GM21825 (cell line): ENCODE measurements at regions not wholly inside any gene's neighbourhood (a gene's known extent, or its start where the extent isn't known, plus 50 kb on each side); places are given as distances from the start of the nearest gene placed in this dataset.
A peak's percentile ranks its signal among the peaks of the same experiment; 100 is the strongest.

Experiments used
- ATAC-seq: cut with Tn5 transposase; IDR thresholded peaks from one replicate; pipeline ENCODE4 v1.9.1; 2021; ENCODE audit warnings: mild to moderate bottlenecking, moderate library complexity; ENCODE audit not compliant: unreplicated experiment

DNA sequence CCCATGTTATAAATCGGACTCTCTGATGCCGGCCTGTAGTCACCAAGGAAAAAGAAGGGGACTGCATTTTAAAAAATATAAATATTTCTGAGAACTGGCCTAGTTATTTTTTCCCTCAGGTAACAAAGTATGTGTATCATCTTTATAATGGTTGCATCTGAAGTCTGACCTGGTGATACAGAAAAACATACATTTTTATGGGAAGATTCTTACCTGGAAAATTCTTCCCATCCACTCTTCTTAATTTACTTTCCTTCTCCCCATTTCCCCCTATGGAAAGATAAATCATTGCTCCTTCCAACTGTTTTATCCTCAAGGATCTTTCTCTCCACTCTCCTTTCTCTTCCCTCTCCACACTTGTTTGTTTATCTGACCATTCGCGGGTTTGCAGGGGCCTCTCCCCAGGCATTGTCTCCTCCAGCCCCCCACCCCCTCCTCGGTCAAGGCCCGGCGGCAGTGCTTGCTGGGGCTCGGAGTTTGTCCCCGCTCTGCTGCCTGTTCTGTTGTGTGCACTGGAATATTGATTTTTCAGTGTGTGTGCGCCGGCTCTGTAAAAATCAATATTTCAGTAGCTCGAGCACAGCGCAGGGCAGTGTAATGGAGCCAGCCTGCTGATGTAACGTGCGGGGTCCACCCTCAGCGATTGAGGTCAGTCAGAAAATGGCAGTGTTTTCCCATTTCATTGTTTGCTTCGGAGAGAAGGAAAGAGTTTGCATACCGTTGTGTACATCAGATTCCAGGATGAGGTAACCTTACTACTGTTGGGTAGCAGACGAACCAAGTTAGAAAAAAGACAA is 199.5 kb upstream of the NFE2L3 start:
- no peak for ATAC-seq

GRCh38 chr7:25953859-25954258 is 198.1 kb upstream of the NFE2L3 start:
- no peak for ATAC-seq

DNA sequence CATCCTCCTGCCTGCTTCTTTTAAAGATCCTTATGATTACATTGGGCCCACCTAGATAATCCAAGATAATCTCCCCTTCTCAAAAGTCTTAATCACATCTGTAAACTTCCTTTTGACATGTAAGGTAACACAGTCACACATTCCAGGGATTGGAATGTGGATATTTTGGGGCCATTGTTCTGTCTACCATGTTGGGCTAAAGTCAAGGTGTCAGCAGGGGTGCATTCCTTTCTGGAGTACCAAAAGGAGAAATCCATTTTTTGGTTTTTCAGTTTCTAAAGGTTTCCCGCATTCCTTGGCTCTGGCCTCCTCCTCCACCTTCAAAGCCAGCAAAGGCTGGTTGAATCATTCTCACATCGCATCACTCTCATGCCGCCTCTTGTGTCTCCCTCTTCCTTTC is 197.6 kb upstream of the NFE2L3 start:
- no peak for ATAC-seq

DNA sequence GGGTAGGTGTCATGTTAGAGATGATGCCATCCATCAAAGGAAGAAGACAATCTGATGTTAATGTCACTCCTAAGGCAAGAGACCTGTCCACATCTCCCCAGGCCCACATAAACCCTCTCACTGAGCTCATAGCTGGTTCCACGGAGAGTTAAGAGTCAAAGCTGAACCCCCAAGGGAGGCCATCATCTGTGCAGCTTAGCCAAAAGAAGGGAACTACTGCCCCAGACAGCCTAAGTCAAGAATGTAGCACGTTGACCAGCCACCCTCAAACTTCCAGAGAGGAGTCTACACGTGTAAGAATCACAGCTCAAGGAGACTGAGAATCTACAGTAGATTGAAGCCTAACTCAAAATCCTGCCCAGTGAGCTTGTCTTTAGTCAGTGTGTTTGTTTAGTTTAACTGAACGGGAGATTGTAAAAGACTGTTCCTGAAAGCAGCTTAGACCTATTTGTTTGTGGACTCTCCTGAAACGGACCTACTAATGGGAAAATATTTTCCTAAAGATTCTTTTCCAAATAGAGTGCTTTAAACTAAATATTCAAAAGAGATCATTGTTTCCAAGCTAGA is 192.7 kb upstream of the NFE2L3 start:
- no peak for ATAC-seq

- no peak for ATAC-seq
Observed at GRCh38 chr7:25963733-25964132, 188.3 kb upstream of the NFE2L3 start.

GRCh38 chr7:25964483-25964991 is 187.5 kb upstream of the NFE2L3 start:
- peak; percentile 37 for ATAC-seq

GRCh38 chr7:25965405-25966123 is 186.4 kb upstream of the NFE2L3 start:
- no peak for ATAC-seq

DNA sequence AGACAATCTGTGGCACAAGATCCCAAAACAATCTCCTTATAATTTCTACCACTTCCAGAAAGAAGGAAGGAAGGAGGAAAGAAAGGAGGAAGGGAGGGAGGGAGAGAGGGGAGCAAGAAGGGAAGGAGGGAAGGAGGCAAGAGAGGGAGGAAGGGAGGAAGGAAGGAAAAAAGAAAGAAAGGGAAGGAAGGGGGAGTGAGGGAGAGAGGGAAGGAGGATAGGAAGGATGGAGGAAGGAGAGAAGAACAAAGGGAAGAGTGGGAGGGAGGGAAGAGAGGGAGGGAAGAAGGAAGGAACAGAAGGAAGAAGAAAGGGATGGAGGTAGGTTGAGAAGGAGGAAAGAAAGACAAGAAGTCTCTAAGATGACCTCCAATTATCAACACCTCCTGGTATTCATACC is 185.5 kb upstream of the NFE2L3 start:
- no peak for ATAC-seq

DNA sequence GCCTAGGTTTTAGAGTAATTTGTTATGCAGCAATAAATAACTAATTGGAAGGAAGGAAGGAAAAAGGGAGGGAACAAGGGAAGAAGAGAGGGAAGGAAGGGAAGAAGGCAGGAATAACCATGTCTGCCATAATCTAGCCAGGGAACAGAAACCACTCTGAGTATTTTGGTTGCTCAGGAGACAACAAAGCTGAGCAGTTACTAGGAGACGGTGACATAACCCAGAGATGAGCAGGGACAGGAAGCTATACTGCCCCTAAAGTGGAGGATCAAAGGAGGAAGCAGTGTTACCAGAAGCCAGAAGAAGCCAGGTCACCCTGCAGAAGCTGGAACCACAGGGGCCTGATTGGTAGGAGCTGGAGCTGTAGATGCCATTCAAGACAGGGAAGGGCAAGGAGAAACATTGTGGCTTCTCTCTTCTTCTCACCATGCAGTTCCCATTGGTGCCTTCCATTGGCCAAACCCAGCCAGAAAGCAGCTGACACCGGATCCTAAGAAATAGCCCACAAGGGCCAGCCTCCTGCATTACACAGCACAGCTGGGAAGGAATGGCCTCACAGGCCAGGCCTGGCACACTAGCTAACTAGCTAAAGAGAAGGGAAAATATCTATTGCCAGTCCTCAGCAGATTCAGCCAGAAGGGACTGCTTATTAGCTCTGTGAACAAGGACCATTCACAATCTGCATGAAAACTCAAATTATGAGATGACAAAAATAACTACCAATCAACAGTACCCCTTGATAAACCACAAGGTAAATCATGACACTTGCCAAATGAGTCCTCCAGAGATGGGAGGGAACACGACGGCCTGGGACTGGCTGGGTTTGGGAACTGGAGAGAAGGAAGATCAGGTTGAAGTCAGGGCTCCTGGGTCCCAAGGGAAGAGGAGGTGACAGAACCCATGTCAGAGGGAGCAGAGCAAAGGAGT is 184.5 kb upstream of the NFE2L3 start:
- peak; percentile 37 for ATAC-seq

DNA sequence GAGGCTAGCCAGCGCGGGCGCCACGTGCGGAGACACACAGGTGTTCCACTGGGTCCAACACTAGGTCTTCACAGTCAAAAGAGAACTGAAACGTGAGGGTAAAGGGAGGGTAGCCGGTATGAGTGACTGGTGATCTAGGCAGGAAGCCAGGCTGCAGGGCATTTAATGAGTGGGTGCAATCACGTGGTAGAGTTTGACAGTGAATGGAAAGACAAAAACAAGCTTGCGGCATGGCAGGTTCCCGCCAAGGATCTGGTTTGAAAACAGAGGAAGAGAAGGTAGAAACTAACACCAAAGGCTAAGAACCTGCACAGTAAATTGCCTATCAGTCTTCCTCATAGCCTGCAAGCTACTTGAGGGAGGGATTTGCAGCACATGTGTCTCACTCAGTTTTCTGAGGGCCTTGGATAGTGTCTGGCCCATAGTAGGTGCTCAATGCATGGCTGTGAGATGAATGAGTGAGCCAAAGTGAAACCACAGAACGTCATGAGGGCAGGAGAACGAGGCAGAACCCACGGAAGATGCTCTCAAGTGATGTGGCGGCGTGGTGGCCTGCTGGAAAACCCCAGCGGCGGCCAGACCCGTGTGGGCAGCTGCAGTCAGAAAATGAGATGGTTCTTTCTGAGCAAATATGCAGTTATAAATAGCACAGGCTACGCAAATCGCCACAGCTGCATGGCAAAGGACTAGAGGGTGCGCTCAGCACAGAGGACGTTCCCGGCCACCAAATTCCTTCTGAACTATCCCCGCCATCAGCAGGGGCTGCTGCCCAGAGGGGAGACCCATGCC is 183.6 kb upstream of the NFE2L3 start:
- ATAC-seq = peak; percentile 57

DNA sequence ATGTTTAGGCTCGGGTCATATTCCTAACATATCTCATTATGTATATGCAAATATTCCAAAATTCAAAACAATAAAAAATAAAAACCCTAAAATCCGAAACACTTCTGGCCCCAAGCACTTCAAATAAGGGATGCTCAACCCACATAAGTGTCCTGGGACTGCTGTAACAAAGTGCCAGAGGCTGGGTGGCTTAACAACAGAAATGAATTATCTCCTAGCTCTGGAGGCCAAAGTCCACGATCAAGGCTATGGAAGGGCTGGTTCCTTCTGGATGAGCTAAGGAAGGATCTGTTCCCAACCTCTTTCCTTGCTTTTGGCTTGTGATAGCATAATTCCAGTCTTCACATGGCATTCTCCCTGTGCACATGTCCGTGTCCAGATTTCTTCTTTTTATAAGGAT is 181.6 kb upstream of the NFE2L3 start:
- no peak for ATAC-seq

DNA sequence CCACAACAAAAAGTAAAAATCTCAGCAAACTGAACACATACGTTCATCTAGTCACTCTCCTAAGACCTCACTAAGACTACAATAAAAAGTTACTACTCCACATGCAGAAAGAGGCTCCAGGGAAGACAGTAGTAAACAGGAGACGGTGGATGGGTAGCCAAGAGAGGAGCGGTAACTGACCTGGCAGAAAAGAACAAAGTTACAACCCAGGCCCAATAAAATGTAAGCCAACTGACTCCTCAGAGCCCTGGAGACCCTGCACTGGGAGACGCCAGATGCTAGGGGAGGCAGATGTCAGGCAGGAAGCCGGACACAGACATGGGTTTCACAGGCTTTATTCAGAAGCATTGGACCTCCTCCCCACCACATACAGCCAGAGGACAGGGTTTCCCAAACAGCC is 181.1 kb upstream of the NFE2L3 start:
- no peak for ATAC-seq

DNA sequence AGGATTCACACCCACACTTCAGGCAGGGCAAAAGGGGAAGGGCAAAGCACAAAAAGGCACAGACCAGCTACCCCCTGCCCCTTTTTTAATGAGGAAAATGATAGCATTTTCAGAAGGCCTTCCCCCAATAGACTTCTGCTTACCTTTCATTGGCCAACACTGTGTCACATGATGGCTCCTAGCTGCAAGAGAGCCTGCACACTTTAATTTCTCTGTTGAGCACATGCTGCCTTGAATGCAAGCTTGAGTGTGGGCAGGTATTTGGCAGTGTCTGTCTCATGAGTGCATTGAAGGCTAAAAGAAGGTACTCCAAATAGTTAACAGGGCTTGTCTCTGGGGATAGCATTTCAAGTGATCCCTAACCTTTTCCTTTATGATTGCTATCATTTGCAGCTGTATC is 175.4 kb upstream of the NFE2L3 start:
- ATAC-seq = no peak

DNA sequence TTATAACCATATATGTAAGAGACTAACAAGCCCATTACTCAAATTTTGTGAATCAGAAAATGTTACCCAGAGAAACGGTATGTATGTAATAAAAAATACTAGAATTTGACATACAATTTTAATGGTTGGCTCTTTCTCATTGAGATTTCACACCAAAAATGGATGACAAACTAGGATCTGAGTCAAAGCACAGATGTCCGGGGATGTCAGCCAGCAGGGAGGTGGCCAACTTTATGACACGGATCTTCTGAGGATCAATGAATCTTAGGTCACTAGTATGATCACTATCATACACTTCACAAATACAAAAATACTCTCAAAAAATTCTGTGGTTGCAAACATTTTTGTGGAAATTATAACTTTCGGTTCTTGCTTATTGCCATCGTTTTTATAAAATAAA is 173.5 kb upstream of the NFE2L3 start:
- no peak for ATAC-seq

DNA sequence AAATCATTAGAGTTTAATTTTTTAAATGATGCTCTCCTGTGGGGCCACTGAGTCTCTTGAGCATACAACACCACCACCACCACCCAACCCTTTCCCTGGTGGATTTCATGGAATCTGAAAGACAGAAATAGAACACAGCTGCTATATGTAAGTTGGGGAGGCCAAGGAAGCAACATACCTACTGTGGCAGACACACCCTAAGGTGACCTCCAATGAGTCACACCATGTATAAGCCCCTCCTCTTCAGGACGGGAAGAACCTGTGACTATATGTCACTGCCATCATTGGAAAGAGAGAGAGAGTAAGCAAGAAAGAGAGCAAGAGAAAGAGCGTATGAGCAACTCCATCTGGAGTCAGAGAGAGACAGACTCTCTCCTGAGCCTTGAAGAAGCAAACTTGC is 172.4 kb upstream of the NFE2L3 start:
- no peak for ATAC-seq

- no peak for ATAC-seq
Observed at GRCh38 chr7:25982684-25983083, 169.3 kb upstream of the NFE2L3 start.

DNA sequence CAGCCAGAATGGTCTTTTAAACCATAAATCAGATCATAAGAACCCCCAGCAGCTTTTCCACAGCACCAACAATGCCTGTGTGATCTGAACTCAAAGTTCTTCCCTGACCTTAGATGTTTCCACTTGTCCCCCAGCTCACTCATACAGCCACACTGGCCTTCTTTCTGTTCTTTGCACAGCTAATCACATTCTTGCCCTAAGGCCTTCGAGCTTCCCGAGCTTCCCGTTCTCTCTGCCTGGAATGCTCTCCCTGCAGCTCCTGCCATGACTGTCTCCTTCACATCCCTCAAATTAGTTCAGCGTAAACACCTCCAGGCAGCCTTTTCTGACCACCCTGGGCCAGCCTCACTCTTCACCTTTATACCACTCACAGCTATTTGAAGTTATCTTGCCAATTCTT is 166.8 kb upstream of the NFE2L3 start:
- ATAC-seq = no peak

DNA sequence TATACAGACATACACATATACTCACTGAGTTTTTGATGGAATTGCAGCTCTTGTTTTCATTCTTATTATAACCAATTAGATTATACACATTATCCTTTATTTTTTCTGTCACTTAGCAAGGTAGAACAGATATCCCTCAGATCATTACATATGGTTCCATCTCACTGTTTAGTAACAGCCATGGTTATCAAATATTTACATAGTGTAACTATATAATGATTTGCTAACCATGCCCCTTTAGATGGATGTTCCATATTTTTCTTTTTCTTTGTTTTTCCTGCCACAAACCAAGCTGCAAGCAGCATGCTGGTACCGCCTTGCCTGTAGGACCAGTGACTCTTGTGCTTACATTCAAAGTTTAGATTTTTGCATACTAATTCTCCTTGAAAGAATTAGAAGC is 163.4 kb upstream of the NFE2L3 start:
- ATAC-seq = no peak

GRCh38 chr7:25989140-25989705 is 162.8 kb upstream of the NFE2L3 start:
- no peak for ATAC-seq
